Heart right ventricle (tissue), 16 donors: ENCODE measurements at regions not wholly inside any gene's neighbourhood (a gene's known extent, or its start where the extent isn't known, plus 50 kb on each side); places are given as distances from the start of the nearest gene placed in this dataset.
A peak's percentile ranks its signal among the peaks of the same experiment; 100 is the strongest.

Source experiments
- ATAC-seq, 8 donors: fragments of 200-7000 bp; cut with Tn5 transposase; one replicate each; pipeline ENCODE4 v1.9.1; 2020; ENCODE audit warnings: mild to moderate bottlenecking in 8 of 8, moderate library complexity in 8 of 8, moderate number of reproducible peaks in 1 of 8
- DNase-seq, 2 donors: peaks; one replicate each; pipeline ENCODE4 v3.0.0-alpha.2; 2020
- H3K27ac ChIP-seq, 10 donors: fragments of 200-600 bp; sonication (generic) in 2 of 10; one replicate each; pipeline versions ENCODE4 v1.5.0 to v1.8.0; 2020 to 2022; ENCODE audit warnings: mild to moderate bottlenecking in 3 of 10
- H3K27me3 ChIP-seq, 7 donors: fragments of 200-600 bp; one replicate each; pipeline ENCODE4 v1.8.0; 2021 to 2022; ENCODE audit warnings: mild to moderate bottlenecking in 2 of 7
- H3K36me3 ChIP-seq, 9 donors: fragments of 200-600 bp; sonication (generic) in 1 of 9; one replicate each; pipeline versions ENCODE4 v1.5.0 to v1.8.0; 2020 to 2022; ENCODE audit warnings: mild to moderate bottlenecking in 2 of 9
- H3K4me1 ChIP-seq, 9 donors: fragments of 200-600 bp; sonication (generic) in 1 of 9; one replicate each; pipeline versions ENCODE4 v1.5.0 to v1.8.0; 2020 to 2022; ENCODE audit warnings: mild to moderate bottlenecking in 4 of 9
- H3K4me3 ChIP-seq, 10 donors: fragments of 200-600 bp; sonication (generic) in 2 of 10; one replicate each; pipeline versions ENCODE4 v1.5.0 to v1.8.0; 2020 to 2022; ENCODE audit warnings: mild to moderate bottlenecking in 7 of 10, moderate library complexity in 2 of 10
- H3K9me3 ChIP-seq, 11 donors: fragments of 200-600 bp in 10 of 11; sonication (generic) in 2 of 11; one replicate each; pipeline versions ENCODE4 v1.5.0 to v1.8.0; 2013 to 2022; ENCODE audit warnings: mild to moderate bottlenecking in 2 of 11, control low read depth in 1 of 11, moderate library complexity in 1 of 11
- CTCF ChIP-seq, 9 donors: fragments of 200-600 bp; sonication (generic) in 2 of 9; IDR thresholded peaks; one replicate each; pipeline versions ENCODE4 v1.5.0 to v1.8.0; 2021 to 2022; ENCODE audit warnings: antibody characterized with exemption in 9 of 9, mild to moderate bottlenecking in 5 of 9, moderate library complexity in 1 of 9
- WGBS, 2 donors: extraction: QIAGEN DNeasy Blood & Tissue Kit; methylation state at CpG; one replicate each; pipeline ENCODE4 v1.1.7; 2013; ENCODE audit warnings: inconsistent platforms in 1 of 2; 5-methylcytosine and 5-hydroxymethylcytosine counted together
- intact Hi-C, 10 donors: fragments of 100-400 bp; cut with DNase I; formaldehyde crosslinking; loops; one replicate each; pipeline versions ENCODE4 v1.11.1 to v1.14.2; 2022
- donor health status: Arrhythmogenic right ventricular cardiomyopathy.
- donor health status: ischemic (EF 13 %, LVEDD 7.1; RV severe dilation, severe dysfunction).
- donor health status: healthy with polysubstance abuse.
- donor health status: DM: no; HTN: yes; CAD: no.
- donor health status: DM: no; HTN: no; CAD: no.
- donor health status: ischemic (EF 25% LVEDD 6.9; RV normal size, moderate dysfunction).
- donor health status: ischemic (EF 25% LVEDD 5.7; RV mildly dilated, moderate dysfunction).
- donor health status: healthy.
- donor health status: DM: yes; HTN: yes; CAD: no.
- donor health status: Ischemic cardiomyopathy.
- donor health status: ischemic (EF 35%, LVEDD 5.7; RV mildly dilated, moderate dysfunction).
- donor health status: nonischemic (EF 11% LVEDD 7.7; RV severe dilation, severe dysfunction).
- donor health status: DM: yes; HTN: yes; CAD: no.
- donor health status: PGD.
- donor health status: ischemic (EF 29% LVEDD 5.4; RV normal size, mild dysfunction).
- donor health status: nonischemic (EF 23%, LVEDD 6.1; RV moderate dilation, normal function).

- no peak for ATAC-seq
Measured at GRCh38 chr18:41099451-41099850, 855.6 kb upstream of the PIK3C3 start.

GRCh38 chr18:41096504-41096903 is 858.5 kb upstream of the PIK3C3 start:
- 21 to 24% methylated on average over 5 of the region's 5 CpGs for WGBS, 2 donors
- no peak overlapping the region for H3K4me3 ChIP-seq
- ATAC-seq: peak in 1 of 8 donors; percentile 77
- peak in 1 of 9 donors; percentile 21 for TF ChIP-seq CTCF (IDR thresholded peaks at IDR 0.05)
- H3K4me1 ChIP-seq: no peaks in the 10 kb centered on the region
- H3K9me3 ChIP-seq: peaks cover 0 to 3% (median 0%) of the 10 kb centered on the region in 11 donors
- DNase-seq: no peak
- intact Hi-C loops: loop anchor here in 1 of 10 donors (5.0 kb wide), 1 partner anchor 659 kb away; no protein-coding TSS in a partner anchor
- no peaks in the 10 kb centered on the region for H3K27me3 ChIP-seq
- H3K36me3 ChIP-seq: no peaks in the 10 kb centered on the region
- H3K27ac ChIP-seq: no peak overlapping the region

More at GRCh38 chr18:41099451-41099850, 855.6 kb upstream of the PIK3C3 start:
- Histone ChIP-seq H3K4me1 (no peaks in the 10 kb centered on the region), H3K27me3 (no peaks in the 10 kb centered on the region), H3K27ac (no peak overlapping the region), H3K4me3 (no peak overlapping the region), H3K36me3 (no peaks in the 10 kb centered on the region), H3K9me3 (peaks cover 0 to 25% (median 0%) of the 10 kb centered on the region in 11 donors)
- no peak for DNase-seq
- intact Hi-C loops: loop anchor here in 1 of 10 donors (5.0 kb wide), 1 partner anchor 662 kb away; no protein-coding TSS in a partner anchor
- no peak for TF ChIP-seq CTCF (IDR thresholded peaks at IDR 0.05)

GRCh38 chr18:41077076-41077475 is 878.0 kb upstream of the PIK3C3 start:
- ATAC-seq: peak in 1 of 8 donors; percentile 22
- Histone ChIP-seq H3K9me3 (peaks cover 0 to 4% (median 0%) of the 10 kb centered on the region in 11 donors), H3K4me3 (no peak overlapping the region), H3K27me3 (no peaks in the 10 kb centered on the region), H3K27ac (no peak overlapping the region), H3K4me1 (no peaks in the 10 kb centered on the region), H3K36me3 (no peaks in the 10 kb centered on the region)
- intact Hi-C loops: loop anchor here in 1 of 10 donors (10.0 kb wide), 1 partner anchor 52 kb away; no protein-coding TSS in a partner anchor
- DNase-seq: no peak
- WGBS, 2 donors: 88 to 93% methylated on average over 2 of the region's 2 CpGs
- no peak for TF ChIP-seq CTCF (IDR thresholded peaks at IDR 0.05)

GRCh38 chr18:41075212-41075611 is 879.8 kb upstream of the PIK3C3 start:
- no peaks in the 10 kb centered on the region for H3K27me3 ChIP-seq
- no peak overlapping the region for H3K4me3 ChIP-seq
- TF ChIP-seq CTCF (IDR thresholded peaks at IDR 0.05): no peak
- WGBS, 2 donors: 57 to 72% methylated on average over 1 of the region's 1 CpG
- intact Hi-C loops: loop anchor here in 1 of 10 donors (10.0 kb wide), 1 partner anchor 50 kb away; no protein-coding TSS in a partner anchor
- no peaks in the 10 kb centered on the region for H3K4me1 ChIP-seq
- DNase-seq (no peak), ATAC-seq (no peak)
- H3K9me3 ChIP-seq: peaks cover 0 to 4% (median 0%) of the 10 kb centered on the region in 11 donors
- no peaks in the 10 kb centered on the region for H3K36me3 ChIP-seq
- H3K27ac ChIP-seq: no peak overlapping the region
